HG03378 (cell line): ENCODE measurements at regions not wholly inside any gene's neighbourhood (a gene's known extent, or its start where the extent isn't known, plus 50 kb on each side); places are given as distances from the start of the nearest gene placed in this dataset.
A peak's percentile ranks its signal among the peaks of the same experiment; 100 is the strongest.

ENCODE experiments used
- ATAC-seq: cut with Tn5 transposase; IDR thresholded peaks from one replicate; pipeline ENCODE4 v1.9.1; 2021; ENCODE audit warnings: mild to moderate bottlenecking, moderate library complexity; ENCODE audit not compliant: unreplicated experiment

- no peak for ATAC-seq
Measured at GRCh38 chr6:14645221-14645620, 527.6 kb downstream of the CD83 start.

DNA sequence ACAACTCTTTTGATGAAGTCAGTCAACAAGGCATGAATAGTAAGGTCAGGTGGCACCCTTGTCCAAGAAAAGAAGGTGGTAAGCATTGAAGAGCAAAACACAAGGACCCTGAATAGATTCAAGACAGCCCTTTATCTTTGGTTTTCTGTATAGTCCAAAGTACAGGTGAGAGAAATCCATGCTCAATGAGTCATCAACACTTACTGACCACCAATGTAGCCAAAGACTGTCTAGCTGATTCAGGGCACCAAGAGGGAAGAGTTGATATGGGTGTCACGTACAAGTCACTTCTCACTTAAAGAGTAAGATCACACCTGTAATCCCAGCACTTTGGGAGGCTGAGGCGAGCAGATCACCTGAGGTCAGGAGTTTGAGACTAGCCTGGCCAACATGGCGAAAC lies 528.3 kb downstream of the CD83 start:
- ATAC-seq, result no peak

DNA sequence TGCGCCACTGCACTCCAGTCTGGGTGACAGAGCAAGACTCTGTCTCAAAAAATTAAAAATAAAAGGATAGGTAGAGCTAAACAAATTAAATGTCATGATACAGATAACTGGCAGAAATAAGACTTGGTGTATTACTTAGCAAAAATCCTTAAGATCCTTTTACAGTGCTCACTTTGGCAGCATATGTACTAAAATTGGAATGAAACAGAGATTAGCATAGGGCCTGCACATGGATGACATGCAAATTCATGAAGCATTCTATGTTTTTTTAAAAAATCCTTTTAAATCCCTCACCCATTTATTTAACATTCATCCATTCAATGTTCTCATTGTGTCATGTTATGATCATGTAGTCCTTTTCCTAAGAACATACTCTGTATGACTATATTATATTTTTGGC lies 528.8 kb downstream of the CD83 start:
- no peak for ATAC-seq

DNA sequence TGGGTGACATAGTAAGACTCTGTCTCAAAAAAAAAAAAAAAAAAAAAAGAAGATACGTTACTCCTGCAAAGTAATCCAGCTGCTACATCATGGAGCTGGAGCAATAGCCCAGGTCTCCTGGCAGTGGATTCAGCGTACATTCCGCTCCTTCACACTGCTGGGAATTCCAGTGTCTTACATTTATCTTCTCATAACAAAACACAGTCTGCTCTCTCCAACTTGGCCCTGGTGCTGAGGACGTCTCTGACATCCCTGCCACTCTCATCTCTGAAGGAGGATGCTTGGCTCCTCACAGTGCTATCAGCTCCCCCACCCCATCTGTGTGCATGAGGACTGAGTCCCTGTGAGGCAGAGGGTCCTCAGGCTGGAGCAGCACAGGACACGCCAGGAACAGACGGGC lies 529.8 kb downstream of the CD83 start:
- no peak for ATAC-seq

DNA sequence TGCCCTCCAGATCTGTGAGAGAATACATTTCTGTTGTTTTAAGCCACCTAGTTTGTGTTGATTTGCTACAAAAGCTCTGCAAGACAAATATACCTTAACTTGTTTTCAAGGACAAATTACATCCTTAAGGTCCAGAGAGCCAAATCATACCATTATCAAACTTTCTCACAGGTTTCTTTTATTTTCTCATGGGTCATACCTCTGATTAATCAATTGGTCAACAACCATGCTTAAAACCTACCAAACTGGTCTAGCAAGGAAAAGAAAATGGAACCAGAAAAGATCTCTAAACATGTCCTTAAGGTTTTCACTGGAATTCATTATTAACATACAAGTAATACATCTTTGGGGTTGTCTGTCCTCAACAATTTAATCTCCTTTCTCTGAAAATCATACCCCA lies 535.0 kb downstream of the CD83 start:
- ATAC-seq, result no peak

DNA sequence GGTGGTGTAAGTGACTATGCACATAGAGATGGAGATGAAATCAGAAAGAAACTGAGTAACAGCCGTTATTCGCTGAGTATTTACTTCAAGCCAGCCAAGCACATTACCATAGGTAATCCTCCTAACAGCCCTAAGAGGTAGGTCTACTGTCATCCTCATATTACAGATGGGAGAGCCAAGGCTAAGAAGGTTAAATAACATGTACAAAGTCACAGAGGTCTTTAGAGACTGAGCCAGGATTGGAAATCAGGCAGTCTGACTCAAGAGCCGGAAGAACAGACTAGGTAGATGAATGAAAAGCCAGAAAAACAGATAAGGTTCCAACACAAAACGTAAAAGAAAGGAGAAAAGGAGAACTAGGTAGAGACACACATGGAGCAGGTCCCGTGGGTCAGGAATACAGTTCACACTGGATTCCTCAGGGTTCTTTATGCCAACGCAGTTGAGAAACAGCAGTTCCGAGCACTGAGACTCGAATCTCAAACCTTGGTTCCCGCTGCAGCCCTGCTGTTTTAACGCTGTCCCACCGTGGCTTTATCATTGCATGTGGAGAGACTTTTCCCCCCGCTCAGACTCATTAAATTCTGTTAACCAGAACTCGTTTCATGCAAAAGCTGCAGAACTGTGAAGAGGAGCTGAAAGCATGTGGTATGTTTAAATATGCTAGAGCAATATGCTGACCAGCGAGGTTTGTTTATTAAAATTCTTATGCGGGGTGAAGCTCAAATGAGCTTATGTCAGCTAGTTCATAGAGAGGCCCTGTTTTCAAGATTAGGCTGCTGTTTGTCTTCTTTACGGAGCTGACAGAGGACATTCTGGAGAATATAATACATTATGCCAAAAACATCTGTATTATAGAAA lies 537.9 kb downstream of the CD83 start:
- ATAC-seq, result no peak

- no peak for ATAC-seq
Measured at GRCh38 chr6:14656078-14656521, 538.5 kb downstream of the CD83 start.

- no peak for ATAC-seq
Measured at GRCh38 chr6:14656649-14657048, 539.1 kb downstream of the CD83 start.

- ATAC-seq, result no peak
Measured at GRCh38 chr6:14658030-14658429, 540.5 kb downstream of the CD83 start.

- no peak for ATAC-seq
Measured at GRCh38 chr6:14658886-14659561, 541.5 kb downstream of the CD83 start.

- no peak for ATAC-seq
Measured at GRCh38 chr6:14659841-14660240, 542.3 kb downstream of the CD83 start.

DNA sequence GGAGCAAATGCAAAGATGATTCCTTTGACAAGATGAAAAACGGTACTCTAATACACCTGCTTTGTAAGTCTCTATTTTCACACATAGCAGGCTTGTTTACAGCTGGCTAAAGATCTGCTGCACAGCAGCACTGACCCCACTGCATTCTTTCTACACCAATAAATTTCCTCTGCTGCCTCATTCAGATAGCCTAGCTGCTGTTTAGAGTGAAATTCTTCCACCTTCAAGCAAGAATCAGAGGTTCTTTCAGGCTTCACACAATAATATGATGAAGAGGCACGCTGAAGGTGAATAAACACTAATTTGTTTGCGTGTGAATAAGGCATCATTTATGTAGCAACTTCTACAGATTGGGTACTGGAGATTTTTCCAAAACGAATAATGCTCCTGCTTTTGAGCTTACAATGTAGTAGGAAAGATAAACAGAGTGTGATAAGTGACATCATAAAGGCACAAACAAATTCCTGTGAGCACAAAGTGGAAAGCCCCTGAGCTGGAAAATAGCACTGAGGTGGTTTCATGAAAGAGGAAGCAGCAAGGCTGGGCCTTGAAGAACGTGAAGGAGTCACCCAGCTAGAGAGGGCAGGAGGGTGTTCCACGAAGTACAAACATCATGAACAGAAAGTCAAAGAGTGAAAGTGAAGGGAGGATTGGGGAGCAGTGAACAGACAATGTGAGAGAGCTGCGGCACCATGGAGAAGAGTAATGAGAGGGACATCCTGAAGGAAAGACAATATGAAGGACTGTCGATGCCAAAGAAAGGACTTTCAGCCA lies 543.4 kb downstream of the CD83 start:
- ATAC-seq, result peak; percentile 53

DNA sequence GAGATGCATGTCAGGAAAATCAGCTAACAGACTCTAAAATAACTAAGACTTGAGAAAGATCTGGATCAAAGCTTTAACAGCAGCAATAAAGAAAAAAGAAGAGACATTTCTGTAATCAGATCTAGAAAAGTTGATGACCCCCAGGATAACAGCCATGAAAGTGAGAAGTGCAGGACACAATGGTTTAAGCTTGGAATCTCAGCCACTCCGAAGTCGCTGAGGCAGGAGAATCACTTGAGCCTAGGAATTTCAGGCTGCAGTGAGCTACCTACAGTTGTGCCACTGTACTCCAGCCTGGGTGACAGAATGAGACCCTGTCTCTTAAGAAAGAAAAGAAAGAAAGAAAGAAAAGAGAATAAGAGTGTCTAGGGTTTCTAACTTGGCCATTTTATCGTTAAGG lies 544.1 kb downstream of the CD83 start:
- no peak for ATAC-seq

GRCh38 chr6:14664112-14664601 lies 546.6 kb downstream of the CD83 start:
- peak; percentile 48 for ATAC-seq

- ATAC-seq, result no peak
Measured at GRCh38 chr6:14664621-14665315, 547.2 kb downstream of the CD83 start.

DNA sequence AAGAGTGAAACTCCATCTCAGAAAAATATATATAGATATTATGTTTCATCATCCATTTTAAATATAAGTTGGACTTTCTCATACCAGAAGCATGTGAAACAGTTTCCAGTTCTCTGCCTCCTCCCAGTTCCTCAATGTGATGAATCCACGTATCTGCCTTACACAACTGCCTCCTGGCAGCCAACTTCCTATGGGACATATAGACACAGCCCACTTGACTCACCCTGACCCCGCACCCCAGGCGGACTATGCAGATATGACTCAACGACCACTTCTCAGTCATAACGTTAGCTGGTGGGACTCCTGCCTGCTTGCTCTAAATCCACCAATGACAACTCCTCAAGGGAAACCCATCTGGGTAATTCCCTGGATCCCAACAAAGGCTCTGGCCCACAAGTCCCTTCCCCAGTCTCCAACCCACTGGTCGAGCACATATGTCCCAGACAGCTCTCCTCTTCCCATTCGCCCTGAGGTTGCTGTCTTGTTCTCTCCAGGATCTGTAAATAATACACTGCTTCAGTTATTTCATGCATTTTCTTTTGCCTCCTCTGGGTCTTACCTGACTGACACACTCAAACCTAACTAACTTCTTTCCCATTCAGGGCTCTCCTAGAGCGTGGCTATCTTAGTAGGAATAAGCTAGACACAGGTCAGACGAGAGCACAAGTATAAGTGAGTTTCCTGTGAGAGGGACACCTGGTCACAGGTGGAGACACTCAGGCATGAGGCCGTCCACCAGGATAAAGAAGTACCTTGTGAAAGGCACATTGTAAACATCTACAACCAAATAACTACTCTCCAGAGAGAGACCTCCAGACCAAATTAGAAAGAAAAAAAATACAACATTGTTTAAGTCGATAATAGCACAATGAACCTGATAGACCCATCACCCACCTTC lies 548.5 kb downstream of the CD83 start:
- no peak for ATAC-seq

DNA sequence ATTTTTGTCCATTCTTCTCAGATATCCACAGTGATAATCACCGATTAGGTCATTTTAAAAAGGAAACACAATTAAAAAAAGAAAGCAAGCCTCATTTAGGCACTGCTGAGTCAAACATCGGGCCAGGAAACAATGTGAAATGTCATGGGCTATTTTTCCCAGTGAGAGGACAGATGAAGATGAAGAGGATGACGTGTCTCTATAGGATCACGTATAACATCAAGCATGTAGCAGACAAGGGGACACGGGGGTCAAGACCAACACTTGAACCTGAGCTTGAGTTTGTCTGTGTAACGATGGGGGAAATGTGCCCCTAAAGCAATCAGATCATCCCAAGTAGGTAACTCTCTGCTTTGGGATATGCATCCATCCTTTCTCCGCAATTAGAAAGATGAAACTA lies 553.2 kb downstream of the CD83 start:
- ATAC-seq, result no peak

DNA sequence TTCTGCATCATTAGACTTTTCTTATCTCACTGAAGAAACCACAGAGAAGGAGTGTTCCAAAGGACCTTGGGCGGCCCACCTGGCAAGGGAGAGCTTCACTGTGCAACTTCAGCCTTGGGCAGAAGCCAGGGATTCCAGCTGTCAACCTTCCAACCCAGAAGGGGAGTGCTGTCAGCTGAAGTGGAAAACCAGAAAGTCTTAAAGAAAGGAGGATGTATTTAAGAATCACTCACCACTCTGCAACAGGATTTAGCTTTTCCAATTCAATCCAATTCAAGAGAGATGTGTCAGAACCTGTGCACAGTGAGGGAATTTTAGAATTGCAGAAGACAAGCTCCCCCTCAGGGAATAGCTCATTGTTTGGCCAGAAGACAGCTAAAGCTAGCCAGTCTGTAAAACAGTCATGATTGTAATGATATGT lies 553.7 kb downstream of the CD83 start:
- no peak for ATAC-seq

- no peak for ATAC-seq
Measured at GRCh38 chr6:14671937-14672336, 554.4 kb downstream of the CD83 start.

DNA sequence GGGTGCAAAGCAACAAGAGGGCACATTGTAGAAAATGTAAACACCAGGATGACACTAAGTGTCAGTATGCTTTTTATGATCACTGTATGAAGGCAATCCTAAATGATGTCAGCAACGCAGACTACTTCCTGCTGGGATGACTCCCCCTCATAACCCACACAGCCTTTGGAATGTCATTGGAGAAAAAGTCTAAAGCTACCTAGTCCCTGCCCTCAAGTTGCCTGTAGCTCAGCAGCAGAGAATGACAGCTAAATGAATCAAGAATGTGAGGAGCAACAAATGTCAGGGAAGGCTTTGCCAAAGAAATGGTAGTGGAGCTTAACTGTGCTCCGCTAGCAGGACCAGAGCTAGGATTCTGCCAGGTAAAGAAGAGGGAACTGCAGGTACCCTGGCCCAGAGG lies 555.6 kb downstream of the CD83 start:
- no peak for ATAC-seq
